Testis (tissue), 2 donors: ENCODE measurements at regions not wholly inside any gene's neighbourhood (a gene's known extent, or its start where the extent isn't known, plus 50 kb on each side); places are given as distances from the start of the nearest gene placed in this dataset.

Experiments used
- POLR2A ChIP-seq: fragments of 450-650 bp; IDR thresholded peaks from one replicate; pipeline ENCODE4 v1.6.1; 2017; ENCODE audit warnings: antibody characterized with exemption, mild to moderate bottlenecking, moderate library complexity
- TF ChIP-seq, protein P1 (sequence below), 3 experiments: fragments of 450-650 bp in 2 of 3; fragments of 200-600 bp in 1 of 3; sonication (generic) in 1 of 3; IDR thresholded peaks; one replicate each; pipeline ENCODE4 v1.5.1; 2016 to 2019; ENCODE audit warnings: antibody characterized with exemption in 3 of 3, mild to moderate bottlenecking in 2 of 3, moderate library complexity in 1 of 3

DNA sequence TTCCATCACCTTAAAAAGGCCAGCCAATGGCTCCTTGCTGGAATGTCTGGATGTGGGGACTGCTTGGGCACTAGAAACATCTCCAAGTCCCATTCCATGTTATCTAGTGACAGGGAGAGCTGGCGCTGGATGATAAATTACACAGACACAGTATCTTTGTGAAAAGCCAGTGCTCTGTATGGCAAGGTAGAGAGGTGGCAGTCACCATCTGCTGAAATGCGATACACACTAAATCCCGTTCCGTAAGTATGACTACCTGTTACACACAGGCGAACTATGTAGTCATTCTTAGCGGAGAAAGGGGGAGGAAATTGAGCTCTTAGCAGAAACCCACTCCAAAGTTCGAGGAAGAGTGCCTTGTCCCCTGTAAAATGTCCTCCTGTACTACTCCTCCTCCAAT, 81.0 kb upstream of the MYOCD start:
- TF ChIP-seq, protein P1, sequence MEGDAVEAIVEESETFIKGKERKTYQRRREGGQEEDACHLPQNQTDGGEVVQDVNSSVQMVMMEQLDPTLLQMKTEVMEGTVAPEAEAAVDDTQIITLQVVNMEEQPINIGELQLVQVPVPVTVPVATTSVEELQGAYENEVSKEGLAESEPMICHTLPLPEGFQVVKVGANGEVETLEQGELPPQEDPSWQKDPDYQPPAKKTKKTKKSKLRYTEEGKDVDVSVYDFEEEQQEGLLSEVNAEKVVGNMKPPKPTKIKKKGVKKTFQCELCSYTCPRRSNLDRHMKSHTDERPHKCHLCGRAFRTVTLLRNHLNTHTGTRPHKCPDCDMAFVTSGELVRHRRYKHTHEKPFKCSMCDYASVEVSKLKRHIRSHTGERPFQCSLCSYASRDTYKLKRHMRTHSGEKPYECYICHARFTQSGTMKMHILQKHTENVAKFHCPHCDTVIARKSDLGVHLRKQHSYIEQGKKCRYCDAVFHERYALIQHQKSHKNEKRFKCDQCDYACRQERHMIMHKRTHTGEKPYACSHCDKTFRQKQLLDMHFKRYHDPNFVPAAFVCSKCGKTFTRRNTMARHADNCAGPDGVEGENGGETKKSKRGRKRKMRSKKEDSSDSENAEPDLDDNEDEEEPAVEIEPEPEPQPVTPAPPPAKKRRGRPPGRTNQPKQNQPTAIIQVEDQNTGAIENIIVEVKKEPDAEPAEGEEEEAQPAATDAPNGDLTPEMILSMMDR (IDR thresholded peaks at IDR 0.05), result no peak
- no peak for TF ChIP-seq POLR2A
